H4 (cell line): ENCODE measurements at regions not wholly inside any gene's neighbourhood (a gene's known extent, or its start where the extent isn't known, plus 50 kb on each side); places are given as distances from the start of the nearest gene placed in this dataset.
A peak's percentile ranks its signal among the peaks of the same experiment; 100 is the strongest.
"Not testable (repeated sequence)": the region's sequence is repeated elsewhere in the genome, so short reads cannot be mapped to it uniquely, and the experiment has no call there.

Experiments used
- DNase-seq: peaks from one replicate; pipeline ENCODE4 v3.0.0-alpha.2; 2015; ENCODE audit warnings: low spot score

GRCh38 chr3:124364317-124365020 lies 365.8 kb upstream of the UMPS start:
- no peak for DNase-seq

GRCh38 chr3:124366655-124367054 lies 363.6 kb upstream of the UMPS start:
- not testable (repeated sequence) for DNase-seq

- DNase-seq = no peak
Measured at GRCh38 chr3:124372775-124373174, 357.5 kb upstream of the UMPS start.

GRCh38 chr3:124373524-124373923 lies 356.7 kb upstream of the UMPS start:
- DNase-seq = no peak

- DNase-seq = no peak
Measured at GRCh38 chr3:124374583-124374982, 355.7 kb upstream of the UMPS start.

GRCh38 chr3:124381575-124382333 lies 348.5 kb upstream of the UMPS start:
- DNase-seq = no peak

- no peak for DNase-seq
Measured at GRCh38 chr3:124383051-124383450, 347.2 kb upstream of the UMPS start.

- DNase-seq = no peak
Measured at GRCh38 chr3:124383846-124384466, 346.3 kb upstream of the UMPS start.

- DNase-seq = no peak
Measured at GRCh38 chr3:124384527-124384926, 345.7 kb upstream of the UMPS start.

- DNase-seq = no peak
Measured at GRCh38 chr3:124385996-124386395, 344.3 kb upstream of the UMPS start.

- DNase-seq = no peak
Measured at GRCh38 chr3:124386996-124387595, 343.2 kb upstream of the UMPS start.

- no peak for DNase-seq
Measured at GRCh38 chr3:124391774-124392173, 338.5 kb upstream of the UMPS start.

GRCh38 chr3:124393340-124393739 lies 336.9 kb upstream of the UMPS start:
- DNase-seq = no peak

GRCh38 chr3:124395162-124395561 lies 335.1 kb upstream of the UMPS start:
- peak; percentile 29 for DNase-seq

- peak; percentile 35 for DNase-seq
Measured at GRCh38 chr3:124395584-124396338, 334.5 kb upstream of the UMPS start.

- DNase-seq = no peak
Measured at GRCh38 chr3:124396339-124396950, 333.8 kb upstream of the UMPS start.

- no peak for DNase-seq
Measured at GRCh38 chr3:124397088-124397487, 333.2 kb upstream of the UMPS start.

- DNase-seq = no peak
Measured at GRCh38 chr3:124398594-124398993, 331.7 kb upstream of the UMPS start.

GRCh38 chr3:124401843-124402242 lies 328.4 kb upstream of the UMPS start:
- peak; percentile 48 for DNase-seq

GRCh38 chr3:124402791-124403190 lies 327.5 kb upstream of the UMPS start:
- no peak for DNase-seq

- DNase-seq = no peak
Measured at GRCh38 chr3:124404621-124405020, 325.6 kb upstream of the UMPS start.
